Trophoblast cell (in vitro differentiated cells and primary cell): ENCODE measurements at regions not wholly inside any gene's neighbourhood (a gene's known extent, or its start where the extent isn't known, plus 50 kb on each side); places are given as distances from the start of the nearest gene placed in this dataset.

Source experiments
- DNase-seq, 2 donors: peaks; one replicate each; pipeline ENCODE4 v3.0.0-alpha.2; 2016
- H2AFZ ChIP-seq: 2 replicates; pipeline ENCODE4 v1.6.1; 2013; ENCODE audit warnings: low read length, moderate library complexity, mild to moderate bottlenecking; ENCODE audit not compliant: insufficient read depth, poor library complexity
- H2AK5ac ChIP-seq: 2 replicates; pipeline ENCODE4 v1.6.1; 2013; ENCODE audit warnings: mild to moderate bottlenecking, low read length
- H2BK120ac ChIP-seq: 2 replicates; pipeline ENCODE4 v1.6.1; 2013; ENCODE audit warnings: low read length, mild to moderate bottlenecking, moderate library complexity; ENCODE audit not compliant: insufficient read depth, poor library complexity
- H2BK12ac ChIP-seq: 2 replicates; pipeline ENCODE4 v1.6.1; 2013; ENCODE audit warnings: mild to moderate bottlenecking, low read length, moderate library complexity
- H2BK5ac ChIP-seq: 2 replicates; pipeline ENCODE4 v1.6.1; 2013; ENCODE audit warnings: low read length, low read depth, moderate library complexity, mild to moderate bottlenecking; ENCODE audit not compliant: poor library complexity
- H3K14ac ChIP-seq: 2 replicates; pipeline ENCODE4 v1.6.1; 2013; ENCODE audit warnings: mild to moderate bottlenecking, low read length
- H3K18ac ChIP-seq: 2 replicates; pipeline ENCODE4 v1.6.1; 2013; ENCODE audit warnings: mild to moderate bottlenecking, low read length
- H3K23ac ChIP-seq: 2 replicates; pipeline ENCODE4 v1.6.1; 2013; ENCODE audit warnings: low read length
- H3K27ac ChIP-seq: 2 replicates; pipeline ENCODE4 v1.5.1; 2013; ENCODE audit warnings: low read depth, mild to moderate bottlenecking, inconsistent platforms, low read length, moderate library complexity
- H3K27me3 ChIP-seq: 2 replicates; pipeline ENCODE4 v1.6.1; 2013; ENCODE audit warnings: inconsistent platforms, mild to moderate bottlenecking, low read length, moderate library complexity; ENCODE audit not compliant: insufficient read depth
- H3K36me3 ChIP-seq, 2 experiments: 1 replicate in 1 of 2; 2 replicates in 1 of 2; pipeline ENCODE4 v1.6.1; 2013; ENCODE audit warnings: low read length in 2 of 2, mild to moderate bottlenecking in 2 of 2, moderate library complexity in 1 of 2; ENCODE audit not compliant: insufficient read depth in 2 of 2, control insufficient read depth in 1 of 2
- H3K4ac ChIP-seq: 2 replicates; pipeline ENCODE4 v1.6.1; 2013; ENCODE audit warnings: low read depth, mild to moderate bottlenecking, low read length, moderate library complexity
- H3K4me1 ChIP-seq, 2 experiments: 1 replicate in 1 of 2; 2 replicates in 1 of 2; pipeline ENCODE4 v1.6.1; 2013; ENCODE audit warnings: low read length in 2 of 2, mild to moderate bottlenecking in 2 of 2, moderate library complexity in 1 of 2; ENCODE audit not compliant: insufficient read depth in 2 of 2, control insufficient read depth in 1 of 2
- H3K4me2 ChIP-seq: 2 replicates; pipeline ENCODE4 v1.6.1; 2013; ENCODE audit warnings: inconsistent platforms, mild to moderate bottlenecking, low read length, moderate library complexity
- H3K4me3 ChIP-seq: 2 replicates; pipeline ENCODE4 v1.5.1; 2013; ENCODE audit warnings: mild to moderate bottlenecking, low read depth, low read length, inconsistent platforms
- H3K79me1 ChIP-seq: one replicate; pipeline ENCODE4 v1.6.1; 2013; ENCODE audit warnings: low read length
- H3K79me2 ChIP-seq: 2 replicates; pipeline ENCODE4 v1.6.1; 2013; ENCODE audit warnings: low read length, mild to moderate bottlenecking; ENCODE audit not compliant: control insufficient read depth, insufficient read depth, poor library complexity
- H3K9ac ChIP-seq: 2 replicates; pipeline ENCODE4 v1.6.1; 2013; ENCODE audit warnings: mild to moderate bottlenecking, low read length
- H3K9me3 ChIP-seq: 2 replicates; pipeline ENCODE4 v1.6.1; 2013; ENCODE audit warnings: low read depth, mild to moderate bottlenecking, control low read depth, inconsistent platforms, low read length; ENCODE audit not compliant: insufficient read depth
- H4K12ac ChIP-seq: 2 replicates; pipeline ENCODE4 v1.6.1; 2013; ENCODE audit warnings: low read depth, mild to moderate bottlenecking, low read length, moderate library complexity
- H4K8ac ChIP-seq: 2 replicates; pipeline ENCODE4 v1.6.1; 2013; ENCODE audit warnings: low read depth, mild to moderate bottlenecking, low read length, moderate library complexity
- H4K91ac ChIP-seq: one replicate; pipeline ENCODE4 v1.6.1; 2013; ENCODE audit warnings: low read depth, mild to moderate bottlenecking, low read length, moderate library complexity
- WGBS: extraction: QIAGEN DNeasy Blood & Tissue Kit; methylation state at CpG from one replicate; pipeline ENCODE4 v1.1.7; 2013; ENCODE audit warnings: missing lambda C conversion rate; ENCODE audit not compliant: insufficient read length, insufficient coverage; ENCODE audit errors: extremely low coverage; 5-methylcytosine and 5-hydroxymethylcytosine counted together

- Histone ChIP-seq H2BK120ac (no peak overlapping the region), H3K4me1 (no peaks in the 10 kb centered on the region), H3K4me2 (no peak overlapping the region), H3K4ac (no peak overlapping the region), H3K9ac (no peak overlapping the region), H3K14ac (no peak overlapping the region), H3K23ac (no peak overlapping the region), H3K18ac (no peak overlapping the region), H2AFZ (no peak overlapping the region), H2BK5ac (no peak overlapping the region), H3K79me1 (no peaks in the 10 kb centered on the region), H3K36me3 (no peaks in the 10 kb centered on the region), H4K91ac (no peak overlapping the region), H3K27me3 (no peaks in the 10 kb centered on the region), H4K8ac (no peak overlapping the region), H3K9me3 (no peaks in the 10 kb centered on the region), H3K4me3 (no peak overlapping the region), H2AK5ac (no peak overlapping the region), H3K27ac (no peak overlapping the region), H3K79me2 (no peaks in the 10 kb centered on the region), H4K12ac (no peak overlapping the region), H2BK12ac (no peak overlapping the region)
- DNase-seq: no peak
- no CpG with 5 or more reads among the region's 4 CpGs for WGBS
These were observed 377.4 kb upstream of the SLC10A2 start for GRCh38 chr13:103443604-103444003.

- H3K18ac ChIP-seq: no peak overlapping the region
- H2BK120ac ChIP-seq: no peak overlapping the region
- H2BK12ac ChIP-seq: no peak overlapping the region
- H3K27me3 ChIP-seq: no peaks in the 10 kb centered on the region
- H3K9ac ChIP-seq: no peak overlapping the region
- H3K36me3 ChIP-seq: no peaks in the 10 kb centered on the region
- no peak overlapping the region for H4K8ac ChIP-seq
- H4K91ac ChIP-seq: no peak overlapping the region
- H3K23ac ChIP-seq: no peak overlapping the region
- H3K27ac ChIP-seq: no peak overlapping the region
- no peak for DNase-seq
- no peak overlapping the region for H3K4me3 ChIP-seq
- H2AFZ ChIP-seq: no peak overlapping the region
- no peaks in the 10 kb centered on the region for H3K79me2 ChIP-seq
- no CpG with 5 or more reads among the region's 1 CpG for WGBS
- H3K4ac ChIP-seq: no peak overlapping the region
- no peaks in the 10 kb centered on the region for H3K9me3 ChIP-seq
- no peak overlapping the region for H2BK5ac ChIP-seq
- peaks cover 0 to 2% of the 10 kb centered on the region in 2 experiments for H3K4me1 ChIP-seq
- no peaks in the 10 kb centered on the region for H3K79me1 ChIP-seq
- no peak overlapping the region for H3K14ac ChIP-seq
- no peak overlapping the region for H4K12ac ChIP-seq
- H2AK5ac ChIP-seq: no peak overlapping the region
- H3K4me2 ChIP-seq: no peak overlapping the region
These were observed 371.4 kb upstream of the SLC10A2 start for GRCh38 chr13:103437651-103438050.

GRCh38 chr13:103436057-103436654 is 369.9 kb upstream of the SLC10A2 start:
- no peak overlapping the region for H4K91ac ChIP-seq
- no peak overlapping the region for H3K4me3 ChIP-seq
- no peaks in the 10 kb centered on the region for H3K79me2 ChIP-seq
- no peaks in the 10 kb centered on the region for H3K9me3 ChIP-seq
- H3K18ac ChIP-seq: no peak overlapping the region
- no peak overlapping the region for H3K14ac ChIP-seq
- H2BK120ac ChIP-seq: no peak overlapping the region
- H2BK5ac ChIP-seq: no peak overlapping the region
- H4K12ac ChIP-seq: no peak overlapping the region
- DNase-seq: no peak
- no peak overlapping the region for H4K8ac ChIP-seq
- H3K4ac ChIP-seq: no peak overlapping the region
- WGBS: no CpG with 5 or more reads among the region's 10 CpGs
- H2BK12ac ChIP-seq: no peak overlapping the region
- peak overlapping the region; percentile 5 for H3K23ac ChIP-seq
- no peaks in the 10 kb centered on the region for H3K36me3 ChIP-seq
- H3K4me1 ChIP-seq: peaks cover 0 to 2% of the 10 kb centered on the region in 2 experiments
- no peak overlapping the region for H3K9ac ChIP-seq
- H3K27me3 ChIP-seq: no peaks in the 10 kb centered on the region
- H3K4me2 ChIP-seq: no peak overlapping the region
- no peak overlapping the region for H2AK5ac ChIP-seq
- no peak overlapping the region for H3K27ac ChIP-seq
- H2AFZ ChIP-seq: no peak overlapping the region
- H3K79me1 ChIP-seq: no peaks in the 10 kb centered on the region

- no peaks in the 10 kb centered on the region for H3K27me3 ChIP-seq
- H3K79me1 ChIP-seq: no peaks in the 10 kb centered on the region
- no peaks in the 10 kb centered on the region for H3K79me2 ChIP-seq
- peaks cover 0 to 2% of the 10 kb centered on the region in 2 experiments for H3K4me1 ChIP-seq
- no peak overlapping the region for H4K91ac ChIP-seq
- H3K4me2 ChIP-seq: no peak overlapping the region
- no peak overlapping the region for H3K27ac ChIP-seq
- H3K4ac ChIP-seq: no peak overlapping the region
- no peaks in the 10 kb centered on the region for H3K9me3 ChIP-seq
- no CpG with 5 or more reads among the region's 3 CpGs for WGBS
- no peak overlapping the region for H2AK5ac ChIP-seq
- no peak overlapping the region for H4K8ac ChIP-seq
- no peak overlapping the region for H3K9ac ChIP-seq
- no peak overlapping the region for H2BK5ac ChIP-seq
- no peak overlapping the region for H3K4me3 ChIP-seq
- no peak overlapping the region for H3K14ac ChIP-seq
- no peak overlapping the region for H2BK12ac ChIP-seq
- H3K18ac ChIP-seq: no peak overlapping the region
- H2AFZ ChIP-seq: no peak overlapping the region
- H3K36me3 ChIP-seq: no peaks in the 10 kb centered on the region
- no peak overlapping the region for H2BK120ac ChIP-seq
- no peak overlapping the region for H3K23ac ChIP-seq
- DNase-seq: peak in 1 of 2 donors; percentile 2
- no peak overlapping the region for H4K12ac ChIP-seq
These were observed 365.6 kb upstream of the SLC10A2 start for GRCh38 chr13:103431856-103432255.
